RWPE1 (cell line): ENCODE measurements at regions not wholly inside any gene's neighbourhood (a gene's known extent, or its start where the extent isn't known, plus 50 kb on each side); places are given as distances from the start of the nearest gene placed in this dataset.

Experiments used
- CTCF ChIA-PET: fragments of 350-600 bp; sonication (Branson Sonifier 250); formaldehyde crosslinking; extraction: SDS; loops from one replicate; lab custom pipeline; 2021; lab: Yijun Ruan, JAX
- POLR2A ChIA-PET: fragments of 400-600 bp; formaldehyde crosslinking; extraction: SDS; loops from one replicate; lab custom pipeline; 2020; ENCODE audit warnings: antibody characterized with exemption; ENCODE audit not compliant: low non-redundant PET; lab: Yijun Ruan, JAX
- DNase-seq: peaks from one replicate; pipeline ENCODE4 v3.0.0; 2012; ENCODE audit warnings: low spot score
- H3K27ac ChIP-seq: fragments of 450-650 bp; 2 replicates; pipeline ENCODE4 v1.5.1; 2017
- CTCF ChIP-seq: fragments of 450-650 bp; conservative IDR thresholded peaks from 2 replicates; pipeline ENCODE4 v1.5.1; 2017; ENCODE audit warnings: low read depth, mild to moderate bottlenecking

- ChIA-PET POLR2A (no interaction called here), CTCF (interaction anchor here (0.6 kb wide), 1 partner anchor 105 kb away, joined by 3 read pairs; no protein-coding TSS in a partner anchor)
- no peak overlapping the region for H3K27ac ChIP-seq
- no peak for TF ChIP-seq CTCF
- DNase-seq: no peak
Measured at GRCh38 chr4:62159876-62160275, 959.8 kb downstream of the ADGRL3 start.

GRCh38 chr4:62159306-62159705, 959.2 kb downstream of the ADGRL3 start:
- H3K27ac ChIP-seq: no peak overlapping the region
- no peak for DNase-seq
- TF ChIP-seq CTCF: no peak
- CTCF ChIA-PET: interaction anchor here (0.6 kb wide), 1 partner anchor 106 kb away, joined by 3 read pairs; no protein-coding TSS in a partner anchor
- POLR2A ChIA-PET: no interaction called here

GRCh38 chr4:62156205-62156604, 956.1 kb downstream of the ADGRL3 start:
- TF ChIP-seq CTCF: no peak
- DNase-seq: no peak
- ChIA-PET CTCF (no interaction called here), POLR2A (no interaction called here)
- H3K27ac ChIP-seq: no peak overlapping the region

GRCh38 chr4:62145276-62145675, 945.1 kb downstream of the ADGRL3 start:
- H3K27ac ChIP-seq: no peak overlapping the region
- no peak for TF ChIP-seq CTCF
- POLR2A ChIA-PET: no interaction called here
- no peak for DNase-seq
- CTCF ChIA-PET: no interaction called here

GRCh38 chr4:62144431-62144830, 944.3 kb downstream of the ADGRL3 start:
- ChIA-PET CTCF (no interaction called here), POLR2A (no interaction called here)

GRCh38 chr4:62135565-62136156, 935.5 kb downstream of the ADGRL3 start:
- no peak overlapping the region for H3K27ac ChIP-seq
- ChIA-PET POLR2A (no interaction called here), CTCF (no interaction called here)
- TF ChIP-seq CTCF: no peak
- peak; percentile 2 for DNase-seq

More at GRCh38 chr4:62144431-62144830, 944.3 kb downstream of the ADGRL3 start:
- DNase-seq: no peak
- TF ChIP-seq CTCF: no peak
- no peak overlapping the region for H3K27ac ChIP-seq

GRCh38 chr4:62133977-62134376, 933.9 kb downstream of the ADGRL3 start:
- TF ChIP-seq CTCF: no peak
- ChIA-PET CTCF (no interaction called here), POLR2A (no interaction called here)
- DNase-seq: no peak
- no peak overlapping the region for H3K27ac ChIP-seq
